HFFc6 (cell line): ENCODE measurements at regions not wholly inside any gene's neighbourhood (a gene's known extent, or its start where the extent isn't known, plus 50 kb on each side); places are given as distances from the start of the nearest gene placed in this dataset.

Experiments
- DNase-seq: peaks from one replicate; pipeline ENCODE4 v3.0.0-alpha.2; 2018
- H3K27ac Mint-ChIP-seq: 2 replicates; pipeline ENCODE4 v1.8.0; 2020; ENCODE audit warnings: mild to moderate bottlenecking, mixed read lengths
- H3K27me3 Mint-ChIP-seq: 2 replicates; pipeline ENCODE4 v1.8.0; 2021; ENCODE audit warnings: mild to moderate bottlenecking, moderate library complexity, mixed read lengths; ENCODE audit not compliant: insufficient read depth
- H3K36me3 Mint-ChIP-seq: 2 replicates; pipeline ENCODE4 v1.8.0; 2021; ENCODE audit warnings: low read depth, mixed read lengths
- H3K4me1 Mint-ChIP-seq: 2 replicates; pipeline ENCODE4 v1.8.0; 2020; ENCODE audit warnings: low read depth, mixed read lengths
- H3K4me3 Mint-ChIP-seq: 2 replicates; pipeline ENCODE4 v1.8.0; 2020; ENCODE audit warnings: mild to moderate bottlenecking, moderate library complexity, mixed read lengths
- H3K9me3 Mint-ChIP-seq: 2 replicates; pipeline ENCODE4 v1.8.0; 2020; ENCODE audit warnings: mild to moderate bottlenecking, mixed read lengths
- CTCF ChIP-seq: fragments of 200-600 bp; sonication (generic); IDR thresholded peaks from 2 replicates; pipeline ENCODE4 v1.5.0; 2021; ENCODE audit warnings: antibody characterized with exemption, mild to moderate bottlenecking

GRCh38 chr17:34502426-34502825 is 77.0 kb upstream of the TMEM132E start:
- H3K4me3 Mint-ChIP-seq: no peak overlapping the region
- H3K27me3 Mint-ChIP-seq: peaks cover 2% of the 10 kb centered on the region; the same call in 1 of the 2 replicates
- no peak for TF ChIP-seq CTCF
- H3K36me3 Mint-ChIP-seq: no peaks in the 10 kb centered on the region
- no peaks in the 10 kb centered on the region for H3K4me1 Mint-ChIP-seq
- no peak overlapping the region for H3K27ac Mint-ChIP-seq
- DNase-seq: no peak
- no peaks in the 10 kb centered on the region for H3K9me3 Mint-ChIP-seq

GRCh38 chr17:34499576-34499975 is 79.8 kb upstream of the TMEM132E start:
- no peaks in the 10 kb centered on the region for H3K36me3 Mint-ChIP-seq
- no peaks in the 10 kb centered on the region for H3K4me1 Mint-ChIP-seq
- no peak overlapping the region for H3K27ac Mint-ChIP-seq
- no peak overlapping the region for H3K4me3 Mint-ChIP-seq
- no peak for DNase-seq
- no peak for TF ChIP-seq CTCF
- no peaks in the 10 kb centered on the region for H3K9me3 Mint-ChIP-seq
- H3K27me3 Mint-ChIP-seq: peaks cover 3% of the 10 kb centered on the region

GRCh38 chr17:34493917-34494316 is 85.5 kb upstream of the TMEM132E start:
- Mint-ChIP-seq H3K27me3 (peaks cover 6% of the 10 kb centered on the region), H3K9me3 (no peaks in the 10 kb centered on the region; the same call in 1 of the 2 replicates), H3K4me3 (no peak overlapping the region), H3K36me3 (no peaks in the 10 kb centered on the region), H3K4me1 (no peaks in the 10 kb centered on the region), H3K27ac (no peak overlapping the region)
- DNase-seq: no peak
- TF ChIP-seq CTCF: no peak

- Mint-ChIP-seq H3K4me1 (no peaks in the 10 kb centered on the region), H3K27ac (no peak overlapping the region), H3K27me3 (peaks cover 9% of the 10 kb centered on the region), H3K4me3 (no peak overlapping the region), H3K36me3 (no peaks in the 10 kb centered on the region), H3K9me3 (no peaks in the 10 kb centered on the region; the same call in 1 of the 2 replicates)
- no peak for DNase-seq
- TF ChIP-seq CTCF: no peak
Measured at GRCh38 chr17:34487626-34488025, 91.8 kb upstream of the TMEM132E start.

- Mint-ChIP-seq H3K27ac (no peak overlapping the region), H3K4me3 (no peak overlapping the region), H3K4me1 (no peaks in the 10 kb centered on the region), H3K27me3 (peaks cover 7% of the 10 kb centered on the region), H3K36me3 (no peaks in the 10 kb centered on the region), H3K9me3 (no peaks in the 10 kb centered on the region; the same call in 1 of the 2 replicates)
- TF ChIP-seq CTCF: no peak
- no peak for DNase-seq
Measured at GRCh38 chr17:34486761-34487160, 92.6 kb upstream of the TMEM132E start.

- TF ChIP-seq CTCF: no peak
- Mint-ChIP-seq H3K9me3 (no peaks in the 10 kb centered on the region; the same call in 1 of the 2 replicates), H3K4me3 (no peak overlapping the region), H3K27me3 (peaks cover 7% of the 10 kb centered on the region), H3K27ac (no peak overlapping the region), H3K4me1 (no peaks in the 10 kb centered on the region), H3K36me3 (no peaks in the 10 kb centered on the region)
- DNase-seq: no peak
Measured at GRCh38 chr17:34485999-34486398, 93.4 kb upstream of the TMEM132E start.
